Trophoblast cell (in vitro differentiated cells and primary cell): ENCODE measurements at regions not wholly inside any gene's neighbourhood (a gene's known extent, or its start where the extent isn't known, plus 50 kb on each side); places are given as distances from the start of the nearest gene placed in this dataset.

Experiments used
- DNase-seq, 2 donors: peaks; one replicate each; pipeline ENCODE4 v3.0.0-alpha.2; 2016
- H2AFZ ChIP-seq: 2 replicates; pipeline ENCODE4 v1.6.1; 2013; ENCODE audit warnings: low read length, moderate library complexity, mild to moderate bottlenecking; ENCODE audit not compliant: insufficient read depth, poor library complexity
- H2AK5ac ChIP-seq: 2 replicates; pipeline ENCODE4 v1.6.1; 2013; ENCODE audit warnings: mild to moderate bottlenecking, low read length
- H2BK120ac ChIP-seq: 2 replicates; pipeline ENCODE4 v1.6.1; 2013; ENCODE audit warnings: low read length, mild to moderate bottlenecking, moderate library complexity; ENCODE audit not compliant: insufficient read depth, poor library complexity
- H2BK12ac ChIP-seq: 2 replicates; pipeline ENCODE4 v1.6.1; 2013; ENCODE audit warnings: mild to moderate bottlenecking, low read length, moderate library complexity
- H2BK5ac ChIP-seq: 2 replicates; pipeline ENCODE4 v1.6.1; 2013; ENCODE audit warnings: low read length, low read depth, moderate library complexity, mild to moderate bottlenecking; ENCODE audit not compliant: poor library complexity
- H3K14ac ChIP-seq: 2 replicates; pipeline ENCODE4 v1.6.1; 2013; ENCODE audit warnings: mild to moderate bottlenecking, low read length
- H3K18ac ChIP-seq: 2 replicates; pipeline ENCODE4 v1.6.1; 2013; ENCODE audit warnings: mild to moderate bottlenecking, low read length
- H3K23ac ChIP-seq: 2 replicates; pipeline ENCODE4 v1.6.1; 2013; ENCODE audit warnings: low read length
- H3K27ac ChIP-seq: 2 replicates; pipeline ENCODE4 v1.5.1; 2013; ENCODE audit warnings: low read depth, mild to moderate bottlenecking, inconsistent platforms, low read length, moderate library complexity
- H3K27me3 ChIP-seq: 2 replicates; pipeline ENCODE4 v1.6.1; 2013; ENCODE audit warnings: inconsistent platforms, mild to moderate bottlenecking, low read length, moderate library complexity; ENCODE audit not compliant: insufficient read depth
- H3K36me3 ChIP-seq, 2 experiments: 1 replicate in 1 of 2; 2 replicates in 1 of 2; pipeline ENCODE4 v1.6.1; 2013; ENCODE audit warnings: low read length in 2 of 2, mild to moderate bottlenecking in 2 of 2, moderate library complexity in 1 of 2; ENCODE audit not compliant: insufficient read depth in 2 of 2, control insufficient read depth in 1 of 2
- H3K4ac ChIP-seq: 2 replicates; pipeline ENCODE4 v1.6.1; 2013; ENCODE audit warnings: low read depth, mild to moderate bottlenecking, low read length, moderate library complexity
- H3K4me1 ChIP-seq, 2 experiments: 1 replicate in 1 of 2; 2 replicates in 1 of 2; pipeline ENCODE4 v1.6.1; 2013; ENCODE audit warnings: low read length in 2 of 2, mild to moderate bottlenecking in 2 of 2, moderate library complexity in 1 of 2; ENCODE audit not compliant: insufficient read depth in 2 of 2, control insufficient read depth in 1 of 2
- H3K4me2 ChIP-seq: 2 replicates; pipeline ENCODE4 v1.6.1; 2013; ENCODE audit warnings: inconsistent platforms, mild to moderate bottlenecking, low read length, moderate library complexity
- H3K4me3 ChIP-seq: 2 replicates; pipeline ENCODE4 v1.5.1; 2013; ENCODE audit warnings: mild to moderate bottlenecking, low read depth, low read length, inconsistent platforms
- H3K79me1 ChIP-seq: one replicate; pipeline ENCODE4 v1.6.1; 2013; ENCODE audit warnings: low read length
- H3K79me2 ChIP-seq: 2 replicates; pipeline ENCODE4 v1.6.1; 2013; ENCODE audit warnings: low read length, mild to moderate bottlenecking; ENCODE audit not compliant: control insufficient read depth, insufficient read depth, poor library complexity
- H3K9ac ChIP-seq: 2 replicates; pipeline ENCODE4 v1.6.1; 2013; ENCODE audit warnings: mild to moderate bottlenecking, low read length
- H3K9me3 ChIP-seq: 2 replicates; pipeline ENCODE4 v1.6.1; 2013; ENCODE audit warnings: low read depth, mild to moderate bottlenecking, control low read depth, inconsistent platforms, low read length; ENCODE audit not compliant: insufficient read depth
- H4K12ac ChIP-seq: 2 replicates; pipeline ENCODE4 v1.6.1; 2013; ENCODE audit warnings: low read depth, mild to moderate bottlenecking, low read length, moderate library complexity
- H4K8ac ChIP-seq: 2 replicates; pipeline ENCODE4 v1.6.1; 2013; ENCODE audit warnings: low read depth, mild to moderate bottlenecking, low read length, moderate library complexity
- H4K91ac ChIP-seq: one replicate; pipeline ENCODE4 v1.6.1; 2013; ENCODE audit warnings: low read depth, mild to moderate bottlenecking, low read length, moderate library complexity
- WGBS: extraction: QIAGEN DNeasy Blood & Tissue Kit; methylation state at CpG from one replicate; pipeline ENCODE4 v1.1.7; 2013; ENCODE audit warnings: missing lambda C conversion rate; ENCODE audit not compliant: insufficient read length, insufficient coverage; ENCODE audit errors: extremely low coverage; 5-methylcytosine and 5-hydroxymethylcytosine counted together

- Histone ChIP-seq H3K4me1 (peaks cover 0 to 4% of the 10 kb centered on the region in 2 experiments), H3K9ac (no peak overlapping the region), H3K27me3 (no peaks in the 10 kb centered on the region), H2AFZ (no peak overlapping the region), H3K4ac (no peak overlapping the region), H3K79me2 (no peaks in the 10 kb centered on the region), H2AK5ac (no peak overlapping the region), H3K4me3 (no peak overlapping the region), H3K36me3 (no peaks in the 10 kb centered on the region), H2BK5ac (no peak overlapping the region), H4K12ac (no peak overlapping the region), H4K91ac (no peak overlapping the region), H3K18ac (no peak overlapping the region), H2BK120ac (no peak overlapping the region), H3K23ac (no peak overlapping the region), H3K14ac (no peak overlapping the region), H3K9me3 (no peaks in the 10 kb centered on the region), H4K8ac (no peak overlapping the region), H3K79me1 (no peaks in the 10 kb centered on the region), H2BK12ac (no peak overlapping the region), H3K4me2 (no peak overlapping the region), H3K27ac (no peak overlapping the region)
- WGBS, result no CpG with 5 or more reads among the region's 1 CpG
- no peak for DNase-seq
Measured at GRCh38 chrX:113545040-113545439, 704.4 kb upstream of the AMOT start.

GRCh38 chrX:113539599-113540356 lies 699.1 kb upstream of the AMOT start:
- Histone ChIP-seq H3K18ac (no peak overlapping the region), H3K4me2 (no peak overlapping the region), H3K4ac (no peak overlapping the region), H3K36me3 (no peaks in the 10 kb centered on the region), H3K27me3 (no peaks in the 10 kb centered on the region), H2BK120ac (no peak overlapping the region), H2BK12ac (no peak overlapping the region), H3K9me3 (no peaks in the 10 kb centered on the region), H3K79me2 (no peaks in the 10 kb centered on the region), H4K12ac (no peak overlapping the region), H4K8ac (no peak overlapping the region), H3K4me3 (no peak overlapping the region), H2AK5ac (no peak overlapping the region), H3K4me1 (no peaks in the 10 kb centered on the region), H3K79me1 (no peaks in the 10 kb centered on the region), H3K23ac (no peak overlapping the region), H3K9ac (no peak overlapping the region), H3K14ac (no peak overlapping the region), H4K91ac (no peak overlapping the region), H3K27ac (no peak overlapping the region), H2AFZ (no peak overlapping the region), H2BK5ac (no peak overlapping the region)
- no peak for DNase-seq
- WGBS, result no CpG with 5 or more reads among the region's 2 CpGs

DNA sequence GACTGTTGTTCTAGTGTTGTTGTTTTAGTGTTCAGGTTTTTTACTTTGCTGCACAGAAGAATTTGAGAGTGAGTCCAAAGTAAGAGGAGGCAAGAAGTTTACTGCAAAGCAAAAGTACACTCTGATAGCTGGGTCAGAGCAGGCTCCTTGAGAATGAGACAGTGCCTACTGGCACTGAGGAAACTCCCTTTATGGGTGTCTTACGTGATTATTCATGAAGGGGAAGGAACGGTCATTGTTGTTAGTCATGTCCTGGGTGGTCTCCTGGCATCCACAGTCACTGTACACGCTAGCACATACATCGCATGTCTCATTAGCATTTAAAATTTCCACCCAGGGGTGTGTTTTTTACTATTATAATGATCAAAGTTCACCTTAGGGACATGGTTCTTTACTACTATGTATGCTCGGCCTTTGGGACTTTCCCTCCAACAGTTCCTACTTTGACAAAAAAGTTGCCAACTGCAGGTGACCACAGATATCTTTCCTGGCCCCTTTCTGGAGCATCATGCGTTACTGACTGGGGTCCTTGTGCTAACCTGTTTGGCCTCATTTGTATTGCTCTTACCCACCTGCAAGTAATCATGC lies 688.9 kb upstream of the AMOT start:
- DNase-seq, result no peak
- Histone ChIP-seq H3K27me3 (no peaks in the 10 kb centered on the region), H2BK5ac (no peak overlapping the region), H3K18ac (no peak overlapping the region), H2BK120ac (no peak overlapping the region), H3K4me2 (no peak overlapping the region), H4K12ac (no peak overlapping the region), H3K23ac (no peak overlapping the region), H3K79me1 (no peaks in the 10 kb centered on the region), H2AK5ac (no peak overlapping the region), H2BK12ac (no peak overlapping the region), H2AFZ (no peak overlapping the region), H3K4me1 (no peaks in the 10 kb centered on the region), H3K36me3 (no peaks in the 10 kb centered on the region), H3K4me3 (no peak overlapping the region), H4K8ac (no peak overlapping the region), H3K27ac (no peak overlapping the region), H3K9me3 (no peaks in the 10 kb centered on the region), H3K4ac (no peak overlapping the region), H3K79me2 (no peaks in the 10 kb centered on the region), H3K14ac (no peak overlapping the region), H3K9ac (no peak overlapping the region), H4K91ac (no peak overlapping the region)
- WGBS, result no CpG with 5 or more reads among the region's 6 CpGs

- no CpG with 5 or more reads among the region's 3 CpGs for WGBS
- H2BK12ac ChIP-seq, result no peak overlapping the region
- H4K12ac ChIP-seq, result no peak overlapping the region
- no peak overlapping the region for H3K4me3 ChIP-seq
- no peak for DNase-seq
- H3K23ac ChIP-seq, result no peak overlapping the region
- no peaks in the 10 kb centered on the region for H3K36me3 ChIP-seq
- H2AFZ ChIP-seq, result no peak overlapping the region
- H3K4ac ChIP-seq, result no peak overlapping the region
- no peak overlapping the region for H4K91ac ChIP-seq
- no peaks in the 10 kb centered on the region for H3K9me3 ChIP-seq
- no peaks in the 10 kb centered on the region for H3K4me1 ChIP-seq
- no peak overlapping the region for H2BK5ac ChIP-seq
- no peak overlapping the region for H3K9ac ChIP-seq
- no peak overlapping the region for H3K27ac ChIP-seq
- H3K14ac ChIP-seq, result no peak overlapping the region
- no peak overlapping the region for H2BK120ac ChIP-seq
- H3K27me3 ChIP-seq, result no peaks in the 10 kb centered on the region
- H3K79me2 ChIP-seq, result no peaks in the 10 kb centered on the region
- H4K8ac ChIP-seq, result no peak overlapping the region
- H2AK5ac ChIP-seq, result no peak overlapping the region
- no peak overlapping the region for H3K4me2 ChIP-seq
- H3K79me1 ChIP-seq, result no peaks in the 10 kb centered on the region
- no peak overlapping the region for H3K18ac ChIP-seq
Measured at GRCh38 chrX:113522814-113523213, 682.2 kb upstream of the AMOT start.
